SK-N-SH treated with all-trans-retinoic acid at 6 μM for 48 hours (cell line): ENCODE measurements at regions not wholly inside any gene's neighbourhood (a gene's known extent, or its start where the extent isn't known, plus 50 kb on each side); places are given as distances from the start of the nearest gene placed in this dataset.

Source experiments
- ATAC-seq: fragments of 200-7000 bp; cut with Tn5 transposase; 3 replicates; pipeline ENCODE4 v1.9.1; 2020; ENCODE audit warnings: mild to moderate bottlenecking, moderate library complexity
- ARNTL ChIP-seq: fragments of 450-650 bp; formaldehyde crosslinking; IDR thresholded peaks from 2 replicates; pipeline ENCODE4 v1.5.0; 2020; ENCODE audit warnings: low read depth, mild to moderate bottlenecking, moderate library complexity, borderline replicate concordance
- BACH2 ChIP-seq: fragments of 250-450 bp; sonication (Bioruptor Pico); IDR thresholded peaks from 2 replicates; pipeline ENCODE4 v1.9.0; 2021; ENCODE audit warnings: mild to moderate bottlenecking, borderline replicate concordance
- CREB5 ChIP-seq: fragments of 250-450 bp; sonication (Bioruptor Pico); IDR thresholded peaks from 2 replicates; pipeline ENCODE4 v1.5.1; 2020; ENCODE audit warnings: low read depth, mild to moderate bottlenecking, moderate library complexity
- CSDC2 ChIP-seq: fragments of 250-450 bp; sonication (Bioruptor Pico); IDR thresholded peaks from 2 replicates; pipeline ENCODE4 v1.5.0; 2020; ENCODE audit warnings: mild to moderate bottlenecking, moderate library complexity
- CSRNP3 ChIP-seq: fragments of 250-450 bp; sonication (Bioruptor Pico); IDR thresholded peaks from 2 replicates; pipeline ENCODE4 v1.5.1; 2021; ENCODE audit warnings: mild to moderate bottlenecking, moderate library complexity
- ESRRG ChIP-seq: fragments of 250-450 bp; sonication (Bioruptor Pico); IDR thresholded peaks from 2 replicates; pipeline ENCODE4 v1.6.1; 2021; ENCODE audit warnings: mild to moderate bottlenecking
- GLIS3 ChIP-seq: fragments of 250-450 bp; sonication (Bioruptor Pico); IDR thresholded peaks from 2 replicates; pipeline ENCODE4 v1.5.0; 2020; ENCODE audit warnings: mild to moderate bottlenecking, moderate library complexity
- ISL1 ChIP-seq: fragments of 250-450 bp; sonication (Bioruptor Pico); IDR thresholded peaks from 2 replicates; pipeline ENCODE4 v2.1.2; 2022; ENCODE audit warnings: mild to moderate bottlenecking, moderate library complexity
- OSR1 ChIP-seq: fragments of 250-450 bp; sonication (Bioruptor Pico); IDR thresholded peaks from 2 replicates; pipeline ENCODE4 v1.8.0; 2022; ENCODE audit warnings: moderate library complexity, mild to moderate bottlenecking, inconsistent platforms
- PATZ1 ChIP-seq: fragments of 250-450 bp; sonication (Bioruptor Pico); IDR thresholded peaks from 2 replicates; pipeline ENCODE4 v1.8.0; 2020; ENCODE audit warnings: mild to moderate bottlenecking, moderate library complexity, borderline replicate concordance
- POU6F1 ChIP-seq: fragments of 250-450 bp; sonication (Bioruptor Pico); IDR thresholded peaks from 2 replicates; pipeline ENCODE4 v1.8.0; 2021; ENCODE audit warnings: low read depth, mild to moderate bottlenecking, moderate library complexity, borderline replicate concordance
- RARB ChIP-seq: fragments of 250-450 bp; sonication (Bioruptor Pico); IDR thresholded peaks from 2 replicates; pipeline ENCODE4 v1.8.0; 2021; ENCODE audit warnings: mild to moderate bottlenecking, moderate library complexity
- SNAI2 ChIP-seq: fragments of 250-450 bp; sonication (Bioruptor Pico); IDR thresholded peaks from 2 replicates; pipeline ENCODE4 v1.5.0; 2020; ENCODE audit warnings: mild to moderate bottlenecking, moderate library complexity
- TOX ChIP-seq: fragments of 250-450 bp; sonication (Bioruptor Pico); IDR thresholded peaks from 2 replicates; pipeline ENCODE4 v1.8.0; 2021; ENCODE audit warnings: mild to moderate bottlenecking, moderate library complexity, borderline replicate concordance
- TSHZ2 ChIP-seq: fragments of 250-450 bp; sonication (Bioruptor Pico); IDR thresholded peaks from 2 replicates; pipeline ENCODE4 v1.5.0; 2020; ENCODE audit warnings: mild to moderate bottlenecking, moderate library complexity
- ZC3H10 ChIP-seq: fragments of 250-450 bp; sonication (Bioruptor Pico); IDR thresholded peaks from 2 replicates; pipeline ENCODE4 v1.5.1; 2021; ENCODE audit warnings: mild to moderate bottlenecking, moderate library complexity
- ZFP3 ChIP-seq: fragments of 250-450 bp; sonication (Bioruptor Pico); IDR thresholded peaks from 2 replicates; pipeline ENCODE4 v1.5.0; 2020; ENCODE audit warnings: mild to moderate bottlenecking, moderate library complexity
- ZFP30 ChIP-seq: fragments of 450-650 bp; formaldehyde crosslinking; IDR thresholded peaks from 2 replicates; pipeline ENCODE4 v1.5.0; 2022; ENCODE audit warnings: mild to moderate bottlenecking, moderate library complexity
- ZNF565 ChIP-seq: fragments of 450-650 bp; formaldehyde crosslinking; conservative IDR thresholded peaks from 2 replicates; pipeline ENCODE4 v1.5.0; 2020; ENCODE audit warnings: low read depth, mild to moderate bottlenecking, moderate library complexity
- ZNF70 ChIP-seq: fragments of 450-650 bp; formaldehyde crosslinking; IDR thresholded peaks from 2 replicates; pipeline ENCODE4 v1.5.0; 2020; ENCODE audit warnings: mild to moderate bottlenecking, moderate library complexity

- TF ChIP-seq ZNF565 (CRISPR knock-in tag), result no peak
- no peak for TF ChIP-seq PATZ1 (CRISPR knock-in tag)
- TF ChIP-seq TOX (CRISPR knock-in tag), result no peak
- no peak for TF ChIP-seq ZFP30 (CRISPR knock-in tag)
- TF ChIP-seq ZNF70, result no peak
- no peak for TF ChIP-seq GLIS3 (CRISPR knock-in tag)
- TF ChIP-seq TSHZ2, result no peak
- no peak for TF ChIP-seq CSRNP3 (CRISPR knock-in tag)
- no peak for TF ChIP-seq CSDC2 (CRISPR knock-in tag)
- no peak for TF ChIP-seq OSR1 (CRISPR knock-in tag)
- no peak for TF ChIP-seq SNAI2
- no peak for TF ChIP-seq BACH2 (CRISPR knock-in tag)
- TF ChIP-seq ISL1 (CRISPR knock-in tag), result no peak
- no peak for ATAC-seq
These were observed 807.4 kb upstream of the ADGRL2 start for GRCh38 chr1:80993154-80993980.

- ATAC-seq, result peak; percentile 73
- TF ChIP-seq CSDC2 (CRISPR knock-in tag) (no peak), PATZ1 (CRISPR knock-in tag) (no peak), BACH2 (CRISPR knock-in tag) (no peak), POU6F1 (CRISPR knock-in tag) (no peak), GLIS3 (CRISPR knock-in tag) (no peak), ZFP3 (CRISPR knock-in tag) (no peak), OSR1 (CRISPR knock-in tag) (no peak), ISL1 (CRISPR knock-in tag) (no peak), CSRNP3 (CRISPR knock-in tag) (no peak), ESRRG (CRISPR knock-in tag) (no peak)
These were observed 811.3 kb upstream of the ADGRL2 start for GRCh38 chr1:80989455-80989854.

- no peak for ATAC-seq
- TF ChIP-seq ARNTL (no peak), RARB (CRISPR knock-in tag) (no peak), CREB5 (CRISPR knock-in tag) (no peak), ZFP3 (CRISPR knock-in tag) (no peak), ISL1 (CRISPR knock-in tag) (no peak), ESRRG (CRISPR knock-in tag) (no peak), PATZ1 (CRISPR knock-in tag) (no peak), ZC3H10 (CRISPR knock-in tag) (no peak)
These were observed 811.8 kb upstream of the ADGRL2 start for GRCh38 chr1:80988926-80989325.
